Muscle of leg (tissue), 3 donors: ENCODE measurements at regions not wholly inside any gene's neighbourhood (a gene's known extent, or its start where the extent isn't known, plus 50 kb on each side); places are given as distances from the start of the nearest gene placed in this dataset.

Source experiments
- DNase-seq: peaks from one replicate; pipeline ENCODE4 v3.0.0; 2013
- H3K27ac ChIP-seq: one replicate; pipeline ENCODE4 v1.5.1; 2013; ENCODE audit warnings: mild to moderate bottlenecking, low read length, control low read depth
- H3K27me3 ChIP-seq: one replicate; pipeline ENCODE4 v1.6.1; 2013; ENCODE audit warnings: low read length; ENCODE audit not compliant: control insufficient read depth, insufficient read depth
- H3K36me3 ChIP-seq: one replicate; pipeline ENCODE4 v1.6.1; 2013; ENCODE audit warnings: low read length; ENCODE audit not compliant: control insufficient read depth, insufficient read depth
- H3K4me1 ChIP-seq: one replicate; pipeline ENCODE4 v1.6.1; 2013; ENCODE audit warnings: low read length; ENCODE audit not compliant: control insufficient read depth, insufficient read depth
- H3K4me3 ChIP-seq: one replicate; pipeline ENCODE4 v1.5.1; 2013; ENCODE audit warnings: low read length, control low read depth
- H3K9me3 ChIP-seq: replicated peaks from 2 replicates; pipeline ENCODE4 v1.6.1; 2013; ENCODE audit warnings: low read depth, low read length; ENCODE audit not compliant: control insufficient read depth
- WGBS: methylation state at CpG from one replicate; pipeline ENCODE4 v1.1.5; 2013; ENCODE audit warnings: missing lambda C conversion rate; ENCODE audit not compliant: insufficient coverage; 5-methylcytosine and 5-hydroxymethylcytosine counted together

- Histone ChIP-seq H3K36me3 (no peaks in the 10 kb centered on the region), H3K9me3 (no peaks in the 10 kb centered on the region), H3K4me3 (no peak overlapping the region), H3K4me1 (no peaks in the 10 kb centered on the region), H3K27ac (no peak overlapping the region), H3K27me3 (no peaks in the 10 kb centered on the region)
- DNase-seq: no peak
- WGBS: 69% methylated on average over 4 of the region's 5 CpGs
These were observed 236.4 kb upstream of the SPRY2 start for GRCh38 chr13:80577285-80577684.

- no peaks in the 10 kb centered on the region for H3K9me3 ChIP-seq
- H3K27me3 ChIP-seq: no peaks in the 10 kb centered on the region
- H3K4me1 ChIP-seq: no peaks in the 10 kb centered on the region
- no peaks in the 10 kb centered on the region for H3K36me3 ChIP-seq
- no peak for DNase-seq
- 100% methylated on average over 1 of the region's 6 CpGs for WGBS
- H3K4me3 ChIP-seq: no peak overlapping the region
- no peak overlapping the region for H3K27ac ChIP-seq
These were observed 233.4 kb upstream of the SPRY2 start for GRCh38 chr13:80574113-80574850.

- Histone ChIP-seq H3K4me1 (no peaks in the 10 kb centered on the region), H3K4me3 (no peak overlapping the region), H3K36me3 (no peaks in the 10 kb centered on the region), H3K27ac (peak overlapping the region; percentile 25), H3K9me3 (no peaks in the 10 kb centered on the region), H3K27me3 (no peaks in the 10 kb centered on the region)
- peak; percentile 74 for DNase-seq
- 52% methylated on average over 5 of the region's 5 CpGs for WGBS
These were observed 232.0 kb upstream of the SPRY2 start for GRCh38 chr13:80572923-80573316.

GRCh38 chr13:80572308-80572922, 231.5 kb upstream of the SPRY2 start:
- Histone ChIP-seq H3K4me1 (no peaks in the 10 kb centered on the region), H3K36me3 (no peaks in the 10 kb centered on the region), H3K4me3 (no peak overlapping the region), H3K27ac (no peak overlapping the region), H3K27me3 (no peaks in the 10 kb centered on the region), H3K9me3 (no peaks in the 10 kb centered on the region)
- WGBS: no CpG with 5 or more reads among the region's 4 CpGs
- DNase-seq: no peak

GRCh38 chr13:80571346-80572307, 230.7 kb upstream of the SPRY2 start:
- H3K4me1 ChIP-seq: no peaks in the 10 kb centered on the region
- H3K27me3 ChIP-seq: no peaks in the 10 kb centered on the region
- no peak for DNase-seq
- no peaks in the 10 kb centered on the region for H3K36me3 ChIP-seq
- H3K4me3 ChIP-seq: no peak overlapping the region
- H3K27ac ChIP-seq: no peak overlapping the region
- H3K9me3 ChIP-seq: no peaks in the 10 kb centered on the region
- 61% methylated on average over 2 of the region's 4 CpGs for WGBS

GRCh38 chr13:80563439-80563838, 222.5 kb upstream of the SPRY2 start:
- peak; percentile 46 for DNase-seq
- WGBS: 40% methylated on average over 1 of the region's 4 CpGs

GRCh38 chr13:80562433-80563156, 221.7 kb upstream of the SPRY2 start:
- Histone ChIP-seq H3K36me3 (no peaks in the 10 kb centered on the region), H3K9me3 (no peaks in the 10 kb centered on the region), H3K27ac (peak overlapping the region; percentile 87), H3K27me3 (no peaks in the 10 kb centered on the region), H3K4me3 (peak overlapping the region; percentile 16), H3K4me1 (peaks cover 4% of the 10 kb centered on the region)
- WGBS: no CpG with 5 or more reads among the region's 4 CpGs
- DNase-seq: peak; percentile 87

More at GRCh38 chr13:80563439-80563838, 222.5 kb upstream of the SPRY2 start:
- H3K27me3 ChIP-seq: no peaks in the 10 kb centered on the region
- no peak overlapping the region for H3K4me3 ChIP-seq
- H3K9me3 ChIP-seq: no peaks in the 10 kb centered on the region
- H3K27ac ChIP-seq: peak overlapping the region; percentile 87
- H3K36me3 ChIP-seq: no peaks in the 10 kb centered on the region
- H3K4me1 ChIP-seq: peaks cover 4% of the 10 kb centered on the region

- Histone ChIP-seq H3K27ac (peak overlapping the region; percentile 42), H3K4me3 (no peak overlapping the region), H3K4me1 (peaks cover 4% of the 10 kb centered on the region), H3K36me3 (no peaks in the 10 kb centered on the region), H3K27me3 (no peaks in the 10 kb centered on the region), H3K9me3 (no peaks in the 10 kb centered on the region)
- DNase-seq: peak; percentile 93
These were observed 219.7 kb upstream of the SPRY2 start for GRCh38 chr13:80560609-80561008.

GRCh38 chr13:80559944-80560343, 219.0 kb upstream of the SPRY2 start:
- Histone ChIP-seq H3K36me3 (no peaks in the 10 kb centered on the region), H3K9me3 (no peaks in the 10 kb centered on the region), H3K27me3 (no peaks in the 10 kb centered on the region), H3K4me1 (peaks cover 4% of the 10 kb centered on the region), H3K4me3 (no peak overlapping the region), H3K27ac (peak overlapping the region; percentile 42)
- no CpG with 5 or more reads among the region's 5 CpGs for WGBS
- no peak for DNase-seq
